ENCODE measurements at regions not wholly inside any gene's neighbourhood (a gene's known extent, or its start where the extent isn't known, plus 50 kb on each side); places are given as distances from the start of the nearest gene placed in this dataset.
A peak's percentile ranks its signal among the peaks of the same experiment; 100 is the strongest.
"Not testable (repeated sequence)": the region's sequence is repeated elsewhere in the genome, so short reads cannot be mapped to it uniquely, and the experiment has no call there.

- DNase-seq (ENCODE audit: extremely low read depth in 1 of 2, low read depth in 1 of 2): not testable (repeated sequence)
Measured at GRCh38 chr7:6882321-6882721, 56.2 kb upstream of the CCZ1B start.

GRCh38 chr7:6883756-6884155, 57.7 kb upstream of the CCZ1B start:
- DNase-seq (ENCODE audit: extremely low read depth in 1 of 2, low read depth in 1 of 2): not testable (repeated sequence)

GRCh38 chr7:6886198-6886597, 60.1 kb upstream of the CCZ1B start:
- no peak for DNase-seq (ENCODE audit: extremely low read depth in 1 of 2, low read depth in 1 of 2)

GRCh38 chr7:6888267-6889045, 62.4 kb upstream of the CCZ1B start:
- DNase-seq (ENCODE audit: extremely low read depth in 1 of 2, low read depth in 1 of 2): not testable (repeated sequence)

DNA sequence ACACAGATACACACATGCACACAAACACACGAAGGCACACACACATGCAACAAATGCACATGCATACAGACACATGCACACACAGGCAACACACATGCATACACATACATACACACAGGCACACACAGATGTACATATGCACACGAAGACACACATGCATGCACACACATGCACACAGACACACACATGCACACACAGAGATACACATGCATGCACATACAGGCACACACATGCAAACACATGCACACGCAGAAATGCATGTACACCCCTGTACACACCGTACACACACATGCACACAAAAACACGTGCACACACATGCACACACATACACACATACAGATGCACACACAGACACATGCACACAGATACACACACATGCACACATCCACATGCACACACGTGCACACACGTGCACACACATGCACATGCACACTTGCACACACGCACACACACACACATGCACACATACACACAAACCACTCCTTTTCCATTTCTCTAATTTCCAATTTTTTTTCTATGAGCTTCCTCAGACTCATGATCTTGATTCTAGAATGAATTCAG, 63.3 kb upstream of the CCZ1B start:
- no peak for DNase-seq (ENCODE audit: extremely low read depth in 1 of 2, low read depth in 1 of 2)

DNA sequence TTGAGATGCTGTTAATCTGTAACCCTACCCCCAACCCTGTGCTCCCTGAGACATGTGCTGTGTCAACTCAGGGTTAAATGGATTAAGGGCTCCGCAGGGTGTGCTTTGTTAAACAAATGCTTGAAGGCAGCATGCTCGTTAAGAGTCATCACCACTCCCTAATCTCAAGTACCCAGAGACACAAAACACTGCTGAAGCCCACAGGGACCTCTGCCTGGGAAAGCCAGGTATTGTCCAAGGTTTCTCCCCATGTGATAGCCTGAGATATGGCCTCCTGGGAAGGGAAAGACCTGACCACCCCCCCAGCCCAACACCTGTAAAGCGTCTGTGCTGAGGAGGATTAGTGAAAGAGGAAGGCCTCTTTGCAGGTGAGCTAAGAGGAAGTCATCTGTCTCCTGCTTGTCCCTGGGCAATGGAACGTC, 76.0 kb upstream of the CCZ1B start:
- DNase-seq (ENCODE audit: extremely low read depth in 1 of 2, low read depth in 1 of 2): not testable (repeated sequence)

GRCh38 chr7:6903289-6903688, 77.2 kb upstream of the CCZ1B start:
- not testable (repeated sequence) for DNase-seq (ENCODE audit: extremely low read depth in 1 of 2, low read depth in 1 of 2)

- not testable (repeated sequence) for DNase-seq (ENCODE audit: extremely low read depth in 1 of 2, low read depth in 1 of 2)
Measured at GRCh38 chr7:6903792-6904191, 77.7 kb upstream of the CCZ1B start.

- DNase-seq (ENCODE audit: extremely low read depth in 1 of 2, low read depth in 1 of 2): no peak
Measured at GRCh38 chr7:6917258-6917657, 91.2 kb upstream of the CCZ1B start.

DNA sequence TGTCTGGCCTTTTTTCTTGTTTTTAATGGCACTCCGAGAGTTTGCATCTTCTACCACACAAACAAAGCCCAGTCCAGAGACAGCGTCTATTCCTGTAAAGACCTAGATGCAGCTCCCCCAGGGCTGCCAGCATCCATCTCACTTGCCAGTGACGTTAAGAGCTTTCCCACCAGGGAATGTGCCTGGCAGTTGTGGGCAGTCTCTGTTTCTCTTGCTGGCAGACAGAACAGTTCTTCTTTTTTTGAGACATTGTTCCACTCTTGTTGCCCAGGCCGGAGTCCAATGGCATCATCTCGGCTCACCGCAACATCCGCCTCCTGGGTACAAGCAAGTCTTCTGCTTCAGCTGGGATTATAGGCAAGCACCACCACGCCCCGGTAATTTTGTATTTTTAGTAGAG, 93.1 kb upstream of the CCZ1B start:
- DNase-seq (ENCODE audit: extremely low read depth in 1 of 2, low read depth in 1 of 2): not testable (repeated sequence)

DNA sequence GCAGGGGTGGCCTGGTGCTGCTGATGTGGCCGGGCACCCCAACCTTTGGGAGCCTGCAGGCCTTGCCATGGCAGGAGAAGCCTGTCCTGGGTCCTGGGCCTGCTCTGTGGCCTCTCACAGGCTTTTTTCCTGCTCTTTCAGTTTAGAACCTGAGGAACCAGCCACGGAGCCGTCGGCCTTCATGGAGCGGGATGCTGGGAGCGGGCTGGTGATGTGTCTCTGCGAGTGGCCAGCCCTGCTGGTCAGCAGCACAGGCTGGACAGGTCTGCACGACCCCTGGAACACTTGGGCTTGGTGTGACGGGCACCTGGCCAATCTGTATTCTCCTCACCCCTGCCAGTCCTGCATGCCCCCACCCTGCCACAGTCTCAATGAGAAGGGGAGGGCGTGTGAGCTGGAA, 98.4 kb upstream of the CCZ1B start:
- DNase-seq (ENCODE audit: extremely low read depth in 1 of 2, low read depth in 1 of 2): not testable (repeated sequence)

DNA sequence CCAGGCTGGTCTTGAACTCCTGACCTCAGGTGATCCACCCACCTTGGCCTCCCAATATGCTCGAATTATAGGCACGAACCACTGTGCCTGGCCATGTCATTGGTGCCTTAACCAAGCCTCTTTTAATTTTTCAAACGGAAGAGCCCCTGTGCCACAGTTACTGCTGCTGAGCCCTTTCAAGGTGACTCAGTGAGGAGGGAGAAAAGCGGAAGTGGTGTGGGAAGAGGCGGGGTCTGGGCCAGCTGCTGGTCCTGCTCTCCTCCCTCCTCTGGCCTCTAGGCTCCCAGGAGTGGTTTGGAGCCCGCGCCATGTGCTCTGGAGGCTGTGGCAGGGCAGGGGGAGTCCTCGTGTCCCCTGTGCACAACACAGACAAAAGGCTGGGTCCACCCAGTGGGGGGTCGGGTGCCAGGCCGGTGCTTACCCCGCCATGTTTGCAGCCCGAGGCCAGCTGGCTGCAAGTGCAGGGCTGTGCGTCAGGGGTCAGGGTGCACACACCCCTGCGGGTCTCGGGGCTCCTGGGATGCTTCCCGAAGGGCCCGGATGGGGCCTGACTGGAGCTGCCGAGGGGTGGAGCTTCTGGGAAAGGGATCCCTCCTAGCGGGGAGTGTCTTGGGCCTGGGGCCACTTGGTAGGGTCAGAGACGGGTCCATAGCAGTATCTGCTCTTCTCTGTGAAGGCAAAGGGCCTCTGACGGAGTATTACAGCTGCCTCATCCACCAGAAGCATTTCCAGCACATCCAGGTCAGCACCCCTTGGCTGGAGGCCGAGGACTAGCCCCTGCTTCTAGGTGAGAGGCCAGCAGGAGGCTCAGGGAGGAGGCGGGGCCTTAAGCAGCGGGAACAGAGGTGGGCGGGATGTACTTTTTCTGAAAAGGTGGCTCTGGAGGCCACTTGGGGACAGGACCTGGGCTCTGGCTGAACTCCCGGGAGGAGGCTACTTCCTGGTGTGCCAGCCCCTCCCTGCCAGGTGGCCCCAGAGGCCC, 100.4 kb upstream of the CCZ1B start:
- not testable (repeated sequence) for DNase-seq (ENCODE audit: extremely low read depth in 1 of 2, low read depth in 1 of 2)

DNA sequence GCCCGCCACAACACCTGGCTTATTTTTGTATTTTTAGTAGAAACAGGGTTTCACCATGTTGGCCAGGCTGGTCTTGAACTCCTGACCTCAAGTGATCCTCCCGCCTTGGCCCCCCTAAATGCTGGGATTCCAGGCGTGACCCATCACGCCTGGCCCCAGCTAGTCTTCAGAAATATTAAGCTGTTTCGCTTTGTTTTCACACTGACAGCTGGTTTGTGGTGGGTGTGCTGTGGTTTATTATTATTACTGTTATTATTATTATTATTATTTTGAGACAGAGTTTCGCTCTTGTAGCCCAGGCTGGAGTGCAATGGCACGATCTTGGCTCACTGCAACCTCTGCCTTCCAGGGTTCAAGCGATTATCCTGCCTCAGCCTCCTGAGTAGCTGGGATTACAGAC, 101.6 kb upstream of the CCZ1B start:
- not testable (repeated sequence) for DNase-seq (ENCODE audit: extremely low read depth in 1 of 2, low read depth in 1 of 2)

GRCh38 chr7:6929588-6929987, 103.5 kb upstream of the CCZ1B start:
- DNase-seq (ENCODE audit: extremely low read depth in 1 of 2, low read depth in 1 of 2): not testable (repeated sequence)

- DNase-seq (ENCODE audit: extremely low read depth in 1 of 2, low read depth in 1 of 2): not testable (repeated sequence)
Measured at GRCh38 chr7:6930081-6930635, 104.1 kb upstream of the CCZ1B start.

DNA sequence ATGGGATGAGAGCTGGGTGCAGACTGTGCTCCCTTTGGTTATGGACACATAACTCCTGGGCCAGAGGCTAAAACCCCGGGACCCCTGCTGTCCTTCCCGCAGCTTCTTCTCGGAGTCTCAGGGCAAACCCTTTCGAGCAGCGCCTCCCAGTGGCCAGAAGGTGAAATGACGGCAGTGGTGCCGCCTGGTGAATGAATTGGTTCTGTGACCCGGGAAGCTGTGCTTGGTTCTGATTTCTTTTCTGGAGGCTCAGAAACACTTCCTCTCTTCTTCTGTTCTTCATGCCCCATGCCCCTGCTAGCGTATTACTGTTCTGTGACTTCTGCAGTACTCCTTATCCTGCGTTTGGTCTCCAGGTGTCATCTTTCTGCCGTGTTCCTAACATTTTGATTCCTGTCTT, 104.7 kb upstream of the CCZ1B start:
- DNase-seq (ENCODE audit: extremely low read depth in 1 of 2, low read depth in 1 of 2): peak in 1 of 2 donors; percentile 8

- DNase-seq (ENCODE audit: extremely low read depth in 1 of 2, low read depth in 1 of 2): not testable (repeated sequence)
Measured at GRCh38 chr7:6931456-6931855, 105.4 kb upstream of the CCZ1B start.

DNA sequence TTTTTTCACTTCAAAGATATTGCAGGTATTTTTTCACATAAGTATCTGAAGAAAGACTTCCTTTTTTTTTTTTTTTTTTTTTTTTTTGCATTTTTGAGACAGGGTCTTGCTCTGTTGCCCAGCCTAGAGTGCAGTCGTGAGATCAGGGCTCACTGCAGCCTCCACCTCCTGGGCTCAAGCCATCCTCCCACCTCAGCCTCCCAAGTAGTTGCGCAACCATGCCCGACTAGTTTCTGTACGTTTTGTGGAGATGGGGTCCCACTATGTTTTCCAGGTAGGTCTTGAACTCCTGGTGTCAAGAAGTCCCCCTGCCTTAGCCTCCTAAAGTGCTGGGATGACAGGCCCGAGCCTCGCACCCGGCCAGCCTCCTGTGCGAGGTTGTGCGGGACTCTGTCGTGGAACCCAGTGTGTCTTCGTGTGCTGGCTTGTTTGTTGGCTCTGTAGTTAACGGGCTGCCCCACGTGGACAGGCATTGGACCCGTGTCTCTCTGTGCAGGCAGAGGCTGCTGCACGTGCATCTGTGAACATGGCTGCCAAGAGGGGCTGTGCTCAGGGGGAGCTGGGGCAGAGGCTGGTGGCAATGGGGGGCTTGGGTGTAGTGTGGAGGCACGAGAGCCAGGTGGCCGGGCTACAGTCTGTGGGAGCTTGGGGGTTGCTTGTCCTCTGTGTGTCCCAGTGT, 108.0 kb upstream of the CCZ1B start:
- DNase-seq (ENCODE audit: extremely low read depth in 1 of 2, low read depth in 1 of 2): not testable (repeated sequence)

DNA sequence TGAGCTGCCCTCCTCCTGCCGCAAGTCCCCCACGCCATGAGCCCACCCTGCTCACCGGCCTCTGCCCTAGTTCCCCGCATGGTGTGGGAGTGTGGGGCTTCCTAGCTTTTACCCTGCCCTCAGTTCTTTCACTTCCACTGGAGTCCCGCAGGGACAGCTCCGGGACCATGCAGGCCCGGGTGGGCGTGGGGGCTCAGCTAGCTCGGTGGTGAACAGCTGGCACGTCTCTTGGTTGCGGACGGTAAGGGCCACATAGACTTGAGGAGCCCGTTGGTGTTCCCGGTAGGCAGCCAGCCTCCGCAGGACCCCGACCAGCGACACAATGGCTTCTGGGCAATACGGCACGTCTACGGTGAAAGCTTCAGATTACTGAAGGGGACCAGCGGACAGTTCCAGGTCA, 108.9 kb upstream of the CCZ1B start:
- DNase-seq (ENCODE audit: extremely low read depth in 1 of 2, low read depth in 1 of 2): no peak

- DNase-seq (ENCODE audit: extremely low read depth in 1 of 2, low read depth in 1 of 2): not testable (repeated sequence)
Measured at GRCh38 chr7:6936626-6937025, 110.6 kb upstream of the CCZ1B start.
